AG09319 (cell line): ENCODE measurements at regions not wholly inside any gene's neighbourhood (a gene's known extent, or its start where the extent isn't known, plus 50 kb on each side); places are given as distances from the start of the nearest gene placed in this dataset.
"Not testable (repeated sequence)": the region's sequence is repeated elsewhere in the genome, so short reads cannot be mapped to it uniquely, and the experiment has no call there.

Experiments
- DNase-seq: peaks from one replicate; pipeline ENCODE4 v3.0.0-alpha.2; 2010; ENCODE audit warnings: low read depth; ENCODE audit errors: extremely low read depth
- CTCF ChIP-seq: IDR thresholded peaks from 2 replicates; pipeline ENCODE4 v1.5.1; 2011; ENCODE audit warnings: low read depth, mild to moderate bottlenecking, inconsistent platforms, low read length, moderate library complexity

GRCh38 chr5:88033191-88033590 lies 235.5 kb downstream of the TMEM161B start:
- TF ChIP-seq CTCF = no peak

DNA sequence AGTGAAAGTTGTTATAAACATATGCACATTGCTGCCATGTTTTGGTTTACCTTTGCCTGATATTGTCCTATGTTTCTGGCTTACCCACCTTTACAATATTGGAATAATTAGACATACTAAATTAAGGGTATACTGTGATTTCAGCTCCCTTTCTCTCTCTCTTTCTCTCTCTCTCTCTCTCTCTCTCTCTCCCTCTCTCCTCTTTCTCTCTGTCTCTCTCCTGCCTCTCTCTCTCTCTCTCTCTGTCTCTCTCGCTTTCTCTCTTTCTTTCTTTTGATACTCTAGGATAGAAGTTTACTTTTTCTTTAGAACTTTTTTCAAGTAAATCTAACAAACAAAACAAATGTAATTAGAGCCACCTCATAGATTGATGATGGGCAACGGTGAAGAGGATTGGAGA lies 239.6 kb downstream of the TMEM161B start:
- no peak for DNase-seq
- no peak for TF ChIP-seq CTCF

More at GRCh38 chr5:88033191-88033590, 235.5 kb downstream of the TMEM161B start:
- no peak for DNase-seq

DNA sequence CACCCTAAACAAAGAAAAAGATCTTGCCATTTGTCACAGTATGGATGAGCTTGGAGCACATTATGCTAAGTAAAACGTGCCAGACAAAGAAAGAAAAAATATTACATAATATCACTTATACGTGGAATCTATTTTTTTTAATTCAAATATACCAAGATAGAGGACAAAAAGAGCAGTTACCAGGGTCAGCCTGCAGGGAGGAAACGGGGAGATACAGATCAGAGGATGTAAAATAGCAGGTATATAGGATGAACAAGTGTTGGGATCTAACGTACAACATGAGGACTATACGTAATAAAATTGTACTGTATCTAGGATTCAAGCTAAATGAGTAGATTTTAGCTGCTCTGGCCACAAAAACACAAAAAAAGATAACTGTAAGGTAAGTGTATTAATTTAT lies 247.5 kb downstream of the TMEM161B start:
- TF ChIP-seq CTCF = no peak
- DNase-seq = no peak

GRCh38 chr5:88014984-88015383 lies 253.7 kb downstream of the TMEM161B start:
- not testable (repeated sequence) for DNase-seq

DNA sequence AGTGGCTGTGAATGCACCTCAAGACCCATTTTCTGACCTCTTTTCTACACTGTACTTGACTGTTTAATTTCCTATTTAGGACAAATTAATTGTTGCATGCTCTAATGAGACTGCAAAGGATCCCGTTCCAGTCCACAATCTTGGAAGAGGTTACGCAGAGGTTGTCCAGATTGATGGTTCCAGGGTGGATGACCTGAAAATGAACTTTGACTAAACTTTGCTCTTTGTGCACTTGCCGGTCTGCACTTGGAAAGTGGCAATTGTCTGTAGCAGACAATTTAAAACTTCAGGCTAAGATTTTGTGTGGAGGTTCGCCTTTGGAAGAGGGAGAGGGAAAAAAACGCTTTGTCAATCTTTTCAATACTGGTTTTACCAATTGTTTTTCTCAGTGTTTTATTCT lies 267.8 kb downstream of the TMEM161B start:
- no peak for TF ChIP-seq CTCF
- no peak for DNase-seq

DNA sequence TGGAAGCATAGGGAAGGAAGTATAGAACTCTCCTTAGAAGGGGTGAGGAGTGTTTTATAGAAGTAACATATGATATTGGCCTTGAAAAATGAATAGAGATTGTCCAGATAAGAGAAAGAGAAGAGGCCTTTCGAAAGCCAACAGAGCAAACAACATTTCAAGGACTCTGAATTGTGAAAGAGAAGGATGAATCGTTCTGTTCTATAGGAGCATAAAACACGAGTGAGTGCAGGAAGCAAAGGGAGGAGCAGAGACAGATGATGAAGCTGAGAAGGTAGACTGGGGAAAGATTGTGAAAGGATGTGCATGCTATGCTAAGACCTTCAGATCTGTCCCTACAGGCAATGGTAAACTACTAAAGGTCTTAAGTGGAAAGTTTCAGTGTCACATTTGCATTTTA lies 271.0 kb downstream of the TMEM161B start:
- DNase-seq = no peak
- no peak for TF ChIP-seq CTCF

DNA sequence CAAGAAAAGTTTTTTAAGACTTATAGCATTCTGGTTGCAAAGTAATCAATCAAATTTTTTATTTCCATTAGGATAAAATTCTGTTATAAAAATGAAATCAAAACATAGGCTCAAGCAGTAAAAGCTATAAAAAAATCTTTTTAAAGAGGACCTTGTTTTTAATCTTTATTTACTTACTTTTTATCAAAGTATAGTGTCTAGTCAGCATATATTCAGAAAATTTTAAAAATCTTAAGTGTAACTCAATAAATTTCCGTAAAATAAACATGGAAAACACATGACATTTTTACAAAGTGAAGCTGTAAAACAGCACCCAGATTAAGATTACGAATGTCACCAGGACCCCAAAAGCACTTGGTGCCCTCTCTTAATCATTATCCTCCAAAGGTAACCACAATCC lies 302.4 kb downstream of the TMEM161B start:
- no peak for TF ChIP-seq CTCF
- DNase-seq = no peak

DNA sequence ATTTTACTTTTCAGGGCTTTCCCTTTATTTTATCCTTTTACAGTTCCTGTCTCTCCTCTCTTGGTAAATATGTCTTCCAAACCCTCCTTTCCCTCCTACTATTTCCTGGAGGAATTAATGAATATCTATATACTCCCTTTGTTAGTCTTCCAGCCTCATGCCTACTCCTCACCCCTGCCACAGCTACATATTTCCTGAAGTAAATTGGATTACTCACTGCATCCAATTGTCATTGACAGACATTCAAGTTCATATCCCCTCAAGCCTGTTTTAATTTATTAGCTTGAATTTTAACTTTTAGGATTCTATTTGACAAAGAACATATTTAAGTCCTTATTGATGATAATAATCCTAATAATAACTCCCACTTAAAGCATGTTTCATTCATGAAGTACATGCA lies 314.5 kb downstream of the TMEM161B start:
- DNase-seq = no peak
- TF ChIP-seq CTCF = no peak
